Stimulated activated CD8-positive, alpha-beta memory T cell treated with anti-CD3 and anti-CD28 coated beads, Interleukin-12 subunit alpha, Interleukin-12 subunit beta, amount 100 ng/mL, for 24 hours (primary cell): ENCODE measurements at regions not wholly inside any gene's neighbourhood (a gene's known extent, or its start where the extent isn't known, plus 50 kb on each side); places are given as distances from the start of the nearest gene placed in this dataset.
"Not testable (repeated sequence)": the region's sequence is repeated elsewhere in the genome, so short reads cannot be mapped to it uniquely, and the experiment has no call there.

Source experiments
- DNase-seq: peaks from one replicate; pipeline ENCODE4 v3.0.0-alpha.2; 2020; ENCODE audit errors: extremely low read depth

- not testable (repeated sequence) for DNase-seq
Observed at GRCh38 chr1:147103416-147104155, 68.7 kb downstream of the PRKAB2 start.

- DNase-seq = no peak
Observed at GRCh38 chr1:147099192-147099591, 73.1 kb downstream of the PRKAB2 start.

GRCh38 chr1:147098338-147098973 is 73.8 kb downstream of the PRKAB2 start:
- DNase-seq = not testable (repeated sequence)

- no peak for DNase-seq
Observed at GRCh38 chr1:147095691-147096090, 76.6 kb downstream of the PRKAB2 start.

- no peak for DNase-seq
Observed at GRCh38 chr1:147091801-147092200, 80.5 kb downstream of the PRKAB2 start.

GRCh38 chr1:147089457-147089856 is 82.8 kb downstream of the PRKAB2 start:
- DNase-seq = no peak

GRCh38 chr1:147086129-147086528 is 86.1 kb downstream of the PRKAB2 start:
- no peak for DNase-seq

- peak; percentile 52 for DNase-seq
Observed at GRCh38 chr1:147084273-147085096, 87.8 kb downstream of the PRKAB2 start.

- no peak for DNase-seq
Observed at GRCh38 chr1:147083919-147084272, 88.4 kb downstream of the PRKAB2 start.

GRCh38 chr1:147080671-147081394 is 91.4 kb downstream of the PRKAB2 start:
- no peak for DNase-seq

- DNase-seq = no peak
Observed at GRCh38 chr1:147080006-147080661, 92.1 kb downstream of the PRKAB2 start.

- no peak for DNase-seq
Observed at GRCh38 chr1:147079400-147080005, 92.8 kb downstream of the PRKAB2 start.

- DNase-seq = no peak
Observed at GRCh38 chr1:147078606-147079399, 93.5 kb downstream of the PRKAB2 start.

GRCh38 chr1:147077936-147078605 is 94.2 kb downstream of the PRKAB2 start:
- no peak for DNase-seq

GRCh38 chr1:147077523-147077922 is 94.7 kb downstream of the PRKAB2 start:
- DNase-seq = no peak

GRCh38 chr1:147077081-147077480 is 95.2 kb downstream of the PRKAB2 start:
- no peak for DNase-seq

- DNase-seq = no peak
Observed at GRCh38 chr1:147076442-147076841, 95.8 kb downstream of the PRKAB2 start.

GRCh38 chr1:147072482-147073432 is 99.5 kb downstream of the PRKAB2 start:
- no peak for DNase-seq
